Mesothelial cell of epicardium (in vitro differentiated cells): ENCODE measurements at regions not wholly inside any gene's neighbourhood (a gene's known extent, or its start where the extent isn't known, plus 50 kb on each side); places are given as distances from the start of the nearest gene placed in this dataset.

Source experiments
- DNase-seq, 2 experiments: peaks; one replicate each; pipeline ENCODE4 v3.0.0; 2021; ENCODE audit warnings: low spot score in 2 of 2; ENCODE audit not compliant: unreplicated experiment in 2 of 2
- H3K27ac Mint-ChIP-seq: 2 replicates; pipeline ENCODE4 v1.8.0; 2021; ENCODE audit warnings: mixed read lengths
- H3K27me3 Mint-ChIP-seq: 2 replicates; pipeline ENCODE4 v1.8.0; 2021; ENCODE audit warnings: low read depth, mixed read lengths
- H3K36me3 Mint-ChIP-seq: 2 replicates; pipeline ENCODE4 v1.8.0; 2021; ENCODE audit warnings: mixed read lengths
- H3K4me1 Mint-ChIP-seq: 2 replicates; pipeline ENCODE4 v1.8.0; 2021; ENCODE audit warnings: mixed read lengths
- H3K4me3 Mint-ChIP-seq: 2 replicates; pipeline ENCODE4 v1.8.0; 2021; ENCODE audit warnings: mild to moderate bottlenecking, moderate library complexity, mixed read lengths
- H3K9me3 Mint-ChIP-seq: 2 replicates; pipeline ENCODE4 v1.8.0; 2021; ENCODE audit warnings: mixed read lengths
- CTCF ChIP-seq: fragments of 200-600 bp; sonication (generic); IDR thresholded peaks from one replicate; pipeline ENCODE4 v1.5.0; 2021; ENCODE audit warnings: antibody characterized with exemption; ENCODE audit not compliant: unreplicated experiment

GRCh38 chr3:159209459-159209858, 407.6 kb downstream of the MFSD1 start:
- Mint-ChIP-seq H3K27me3 (peaks cover 22% of the 10 kb centered on the region), H3K9me3 (peaks cover 6% of the 10 kb centered on the region), H3K4me3 (no peak overlapping the region), H3K36me3 (no peaks in the 10 kb centered on the region), H3K27ac (no peak overlapping the region), H3K4me1 (no peaks in the 10 kb centered on the region)
- DNase-seq = no peak
- no peak for TF ChIP-seq CTCF

GRCh38 chr3:159210336-159210735, 408.5 kb downstream of the MFSD1 start:
- H3K4me1 Mint-ChIP-seq = no peaks in the 10 kb centered on the region
- no peak for TF ChIP-seq CTCF
- no peak overlapping the region for H3K4me3 Mint-ChIP-seq
- no peak overlapping the region for H3K27ac Mint-ChIP-seq
- H3K27me3 Mint-ChIP-seq = peaks cover 16% of the 10 kb centered on the region
- H3K36me3 Mint-ChIP-seq = no peaks in the 10 kb centered on the region
- no peak for DNase-seq
- no peaks in the 10 kb centered on the region for H3K9me3 Mint-ChIP-seq

GRCh38 chr3:159216311-159216710, 414.5 kb downstream of the MFSD1 start:
- H3K4me1 Mint-ChIP-seq = no peaks in the 10 kb centered on the region
- DNase-seq = no peak
- no peak for TF ChIP-seq CTCF
- H3K27ac Mint-ChIP-seq = no peak overlapping the region
- no peaks in the 10 kb centered on the region for H3K36me3 Mint-ChIP-seq
- H3K4me3 Mint-ChIP-seq = no peak overlapping the region
- peaks cover 5% of the 10 kb centered on the region for H3K27me3 Mint-ChIP-seq
- H3K9me3 Mint-ChIP-seq = no peaks in the 10 kb centered on the region

GRCh38 chr3:159219231-159219630, 417.4 kb downstream of the MFSD1 start:
- DNase-seq = no peak
- H3K27me3 Mint-ChIP-seq = peaks cover 8% of the 10 kb centered on the region
- no peaks in the 10 kb centered on the region for H3K4me1 Mint-ChIP-seq
- H3K4me3 Mint-ChIP-seq = no peak overlapping the region
- no peak overlapping the region for H3K27ac Mint-ChIP-seq
- no peaks in the 10 kb centered on the region for H3K36me3 Mint-ChIP-seq
- no peaks in the 10 kb centered on the region for H3K9me3 Mint-ChIP-seq
- TF ChIP-seq CTCF = no peak

GRCh38 chr3:159221335-159221734, 419.5 kb downstream of the MFSD1 start:
- no peak for TF ChIP-seq CTCF
- peaks cover 10% of the 10 kb centered on the region for H3K27me3 Mint-ChIP-seq
- H3K36me3 Mint-ChIP-seq = no peaks in the 10 kb centered on the region
- H3K9me3 Mint-ChIP-seq = no peaks in the 10 kb centered on the region
- no peak overlapping the region for H3K4me3 Mint-ChIP-seq
- no peak overlapping the region for H3K27ac Mint-ChIP-seq
- no peaks in the 10 kb centered on the region for H3K4me1 Mint-ChIP-seq
- no peak for DNase-seq

- Mint-ChIP-seq H3K4me1 (peaks cover under 1% of the 10 kb centered on the region), H3K36me3 (no peaks in the 10 kb centered on the region), H3K9me3 (peaks cover 5% of the 10 kb centered on the region), H3K27ac (no peak overlapping the region), H3K27me3 (peaks cover 6% of the 10 kb centered on the region), H3K4me3 (no peak overlapping the region)
- DNase-seq = no peak
- no peak for TF ChIP-seq CTCF
These were observed 427.3 kb downstream of the MFSD1 start for GRCh38 chr3:159229116-159229680.
